DMS114 treated with DMSO at 0.1 percent for 48 hours (cell line): ENCODE measurements at regions not wholly inside any gene's neighbourhood (a gene's known extent, or its start where the extent isn't known, plus 50 kb on each side); places are given as distances from the start of the nearest gene placed in this dataset.

Source experiments
- DNase-seq: peaks from one replicate; lab custom pipeline; 2025; ENCODE audit not compliant: unreplicated experiment; lab: John Stamatoyannopoulos, UW

DNA sequence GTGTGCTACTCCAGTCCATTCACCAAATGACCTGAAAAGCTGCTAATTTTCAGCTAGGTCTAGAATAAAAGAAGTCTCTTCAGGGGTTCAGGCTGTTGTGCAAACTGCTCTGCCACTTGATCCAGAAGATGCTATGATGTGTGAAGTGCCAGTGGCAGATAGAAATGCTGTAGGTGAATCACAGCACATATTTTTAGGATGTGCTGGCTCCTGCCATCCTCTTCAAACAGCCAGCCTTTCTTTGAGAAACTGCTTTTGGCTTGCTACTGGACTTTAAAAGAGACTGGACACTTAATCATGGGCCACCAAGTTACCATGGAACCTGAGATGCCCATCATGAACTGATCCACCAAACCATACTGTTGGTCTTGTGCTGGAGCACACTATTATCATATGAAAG, 322.1 kb downstream of the EN1 start:
- no peak for DNase-seq

DNA sequence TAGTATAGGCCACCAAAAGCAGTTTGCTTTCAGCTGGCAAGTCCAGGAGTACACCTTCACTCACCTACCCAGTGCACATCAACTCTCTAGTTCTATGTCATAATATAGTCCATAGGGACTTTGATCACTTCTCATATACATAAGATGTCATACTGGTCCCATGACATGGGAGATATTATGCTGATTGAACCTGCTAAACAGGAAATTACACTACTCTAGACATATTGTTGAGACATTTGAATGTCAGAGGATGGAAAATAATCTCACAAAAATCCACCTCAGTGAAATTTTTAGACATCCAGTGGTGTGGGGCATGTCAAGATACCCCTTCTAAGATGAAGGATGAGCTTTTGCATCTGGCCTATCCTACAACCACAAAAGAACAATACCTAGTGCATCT, 322.5 kb downstream of the EN1 start:
- DNase-seq, result no peak

DNA sequence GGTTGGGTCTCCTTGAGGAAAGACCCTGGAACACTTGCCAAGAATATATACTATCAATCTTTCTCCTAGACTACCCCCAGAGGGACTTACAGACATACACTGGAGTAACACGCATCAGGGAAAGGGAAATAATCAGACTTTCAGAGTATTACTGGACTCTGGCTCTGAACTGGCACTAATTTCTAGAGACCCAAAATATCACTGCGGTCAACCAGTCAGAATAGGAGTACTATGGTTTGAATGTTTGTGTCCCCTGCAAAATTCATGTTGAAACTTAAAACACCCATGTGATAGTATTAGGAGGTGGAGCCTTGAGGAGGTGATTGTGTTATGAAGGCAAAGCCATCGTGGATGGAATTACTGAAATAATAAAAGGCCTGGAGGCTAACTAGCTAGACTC, 323.7 kb downstream of the EN1 start:
- no peak for DNase-seq

DNA sequence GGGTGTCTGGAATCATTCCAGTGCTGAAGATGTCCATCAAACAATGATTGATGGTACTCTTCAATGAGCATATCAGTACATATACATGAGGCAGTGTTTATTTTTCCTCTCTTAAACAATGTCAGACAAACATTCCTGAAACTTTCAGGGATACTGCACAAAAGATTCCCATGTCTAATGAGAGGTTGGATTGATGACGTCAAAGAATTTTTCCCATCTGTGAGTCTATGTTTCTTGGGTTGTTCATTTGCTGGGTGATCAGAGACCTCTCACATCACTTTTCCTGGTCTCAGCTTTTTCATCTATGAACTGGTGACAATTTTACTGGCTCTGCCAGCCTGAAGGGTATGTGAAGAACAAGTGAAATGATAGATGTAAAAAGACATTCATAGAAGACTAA, 325.5 kb downstream of the EN1 start:
- DNase-seq, result no peak

DNA sequence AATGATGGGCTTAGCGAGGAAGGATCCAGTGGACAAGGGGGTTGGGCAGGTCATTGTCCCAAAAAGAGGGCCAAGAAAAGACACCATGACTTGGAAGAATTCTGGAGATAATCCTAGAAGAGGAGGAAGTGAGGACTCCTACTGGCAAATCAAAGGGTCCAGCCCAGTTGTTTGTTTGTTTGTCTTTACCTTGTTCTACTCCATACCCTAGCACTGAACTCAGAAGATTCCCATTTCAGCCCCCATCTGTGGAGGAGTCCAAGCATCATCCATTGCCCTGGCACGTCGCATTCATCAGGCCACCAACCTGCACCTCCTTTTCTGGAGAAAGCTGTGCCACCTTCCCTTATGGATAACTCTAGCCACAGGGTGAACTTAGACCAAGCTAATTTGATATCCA, 326.2 kb downstream of the EN1 start:
- no peak for DNase-seq

DNA sequence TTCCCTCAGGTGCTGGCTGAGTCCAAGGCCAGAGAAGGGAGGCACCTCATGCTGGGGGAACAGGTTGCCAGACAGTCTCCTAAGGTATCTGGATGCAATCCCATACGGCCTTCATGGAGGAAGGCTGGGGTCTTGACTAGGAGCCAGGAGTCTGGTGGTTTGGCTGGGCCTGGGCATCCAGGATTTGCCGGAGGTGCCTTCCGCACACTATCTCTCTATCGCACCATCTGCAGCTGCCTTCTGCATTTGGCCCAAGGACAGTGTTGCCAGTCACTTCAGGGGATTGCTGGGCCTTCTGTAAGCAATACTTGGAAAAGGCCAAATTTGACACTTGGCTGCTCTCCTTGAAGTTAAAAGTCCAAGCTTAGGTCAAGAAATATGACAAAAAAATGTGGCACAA, 327.2 kb downstream of the EN1 start:
- no peak for DNase-seq

DNA sequence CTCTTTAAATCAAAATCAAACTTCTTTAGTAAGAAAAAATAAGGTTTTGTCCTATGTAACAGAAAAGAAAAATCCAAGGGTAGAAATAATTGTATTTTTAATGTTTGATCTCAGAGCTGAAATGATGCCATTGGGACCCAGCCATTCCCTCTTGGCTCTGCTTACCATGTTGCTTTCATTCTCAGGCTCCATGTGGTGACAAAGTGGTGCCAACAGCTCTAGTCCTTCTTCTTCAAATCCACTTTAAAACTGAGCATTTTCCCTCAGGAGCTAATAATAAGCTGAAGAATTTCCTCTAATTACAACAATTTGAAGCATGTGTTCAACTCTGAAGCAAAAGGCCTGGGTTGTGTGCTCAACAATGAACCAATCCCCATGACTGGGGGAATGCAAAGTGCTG, 327.9 kb downstream of the EN1 start:
- no peak for DNase-seq

DNA sequence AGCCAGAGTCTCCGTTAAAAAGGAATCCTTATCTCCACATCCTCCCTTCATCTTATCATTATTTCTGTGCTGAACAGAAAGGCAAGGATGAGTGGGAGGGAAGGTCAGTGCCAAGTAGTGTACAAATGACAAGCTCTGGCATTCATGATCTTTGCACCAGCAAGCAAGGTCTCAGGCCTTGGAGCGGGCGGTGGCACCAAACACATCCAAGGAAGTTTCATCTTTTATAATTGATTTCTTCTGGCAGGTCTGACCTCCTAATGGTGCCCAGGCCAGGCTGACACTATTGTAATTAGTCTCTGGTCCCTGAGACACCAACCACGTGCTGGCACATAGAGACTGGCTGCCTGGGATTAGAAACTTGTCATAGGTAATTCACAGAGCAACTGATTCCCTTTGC, 336.6 kb downstream of the EN1 start:
- DNase-seq, result no peak

DNA sequence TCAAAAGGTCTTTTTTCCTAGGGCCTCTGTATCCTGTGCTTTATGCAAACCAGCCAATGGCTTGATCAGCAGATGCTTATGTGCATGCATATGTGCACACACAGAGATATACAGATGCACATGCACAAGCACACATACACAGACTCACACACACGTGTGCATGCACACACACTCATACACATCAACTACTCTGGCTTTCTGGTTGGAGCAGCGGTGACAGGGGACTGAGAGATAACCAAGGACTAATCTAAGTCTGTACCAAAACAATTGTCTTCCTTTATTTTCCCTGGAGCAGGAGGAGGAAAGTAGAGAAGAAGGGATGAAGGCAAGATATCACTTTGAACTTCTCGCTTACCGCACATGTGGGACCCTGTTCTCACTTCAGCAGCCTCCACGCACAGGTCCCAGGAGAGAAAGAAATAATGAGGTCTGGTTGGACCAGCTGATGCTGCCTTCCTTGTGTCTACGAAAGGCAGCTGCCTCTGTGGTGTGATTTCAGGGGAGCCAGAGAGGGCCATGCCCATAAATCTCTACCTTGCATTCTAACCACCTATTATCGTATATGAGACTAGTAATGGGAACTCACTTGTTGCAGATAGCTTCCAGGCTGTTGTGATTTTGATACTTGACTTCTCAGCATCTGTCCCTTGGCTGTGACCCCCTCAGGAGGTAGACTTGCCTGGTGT, 338.0 kb downstream of the EN1 start:
- no peak for DNase-seq

DNA sequence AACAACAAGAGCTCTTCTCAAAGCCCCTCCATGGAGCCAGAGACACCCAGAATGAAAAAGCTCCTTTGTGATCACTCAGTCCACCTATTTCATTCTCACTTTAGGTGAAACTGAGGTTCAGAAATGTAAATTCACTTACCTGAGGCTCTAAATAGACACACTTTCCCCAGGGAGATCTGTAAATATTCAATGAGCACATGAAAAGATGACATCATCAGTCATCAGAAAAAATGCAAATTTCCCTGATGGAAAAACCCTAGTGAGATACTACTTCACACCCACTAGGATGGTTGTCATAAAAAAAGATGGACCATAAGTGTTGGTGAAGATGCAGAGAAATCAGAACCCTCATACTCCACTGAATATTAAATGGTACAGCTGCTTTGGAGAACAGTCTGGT, 339.2 kb downstream of the EN1 start:
- DNase-seq, result no peak

DNA sequence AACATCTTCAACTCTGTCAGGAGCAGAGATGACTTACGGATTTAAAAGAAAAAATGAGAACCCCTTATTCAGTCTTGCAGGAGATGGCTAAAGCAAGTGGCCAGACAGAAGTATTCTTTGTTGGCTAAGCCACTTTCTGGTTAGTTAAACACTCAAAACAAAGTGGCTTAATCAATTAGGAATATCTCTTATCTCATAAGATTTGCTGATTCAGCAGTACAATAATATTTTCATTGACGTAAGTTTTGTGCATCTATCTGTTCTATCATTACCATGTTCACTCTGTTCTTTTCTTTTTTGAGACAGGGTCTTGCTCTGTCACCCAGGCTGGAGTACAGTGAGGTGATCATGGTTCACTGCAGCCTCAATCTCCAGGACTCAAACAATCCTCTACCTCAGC, 342.0 kb downstream of the EN1 start:
- DNase-seq, result no peak

DNA sequence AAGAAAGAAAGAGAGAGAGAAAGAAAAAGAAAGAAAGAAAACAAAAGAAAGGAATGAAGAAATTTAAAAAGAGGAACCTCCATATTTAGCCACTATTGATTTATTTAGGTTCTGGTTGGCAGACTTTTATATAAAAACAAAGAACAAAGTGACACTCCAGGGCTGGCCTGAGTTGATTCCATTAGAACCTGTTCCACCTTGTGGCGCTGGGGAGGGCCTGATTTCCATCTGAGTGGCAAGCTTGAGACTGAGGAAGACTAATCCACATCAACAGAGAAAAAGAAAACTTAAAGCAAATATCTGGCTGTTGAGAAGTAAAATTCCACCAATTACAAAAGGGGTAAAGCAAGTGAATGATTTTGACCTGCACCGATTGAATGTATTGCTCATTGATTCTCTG, 345.3 kb downstream of the EN1 start:
- no peak for DNase-seq

DNA sequence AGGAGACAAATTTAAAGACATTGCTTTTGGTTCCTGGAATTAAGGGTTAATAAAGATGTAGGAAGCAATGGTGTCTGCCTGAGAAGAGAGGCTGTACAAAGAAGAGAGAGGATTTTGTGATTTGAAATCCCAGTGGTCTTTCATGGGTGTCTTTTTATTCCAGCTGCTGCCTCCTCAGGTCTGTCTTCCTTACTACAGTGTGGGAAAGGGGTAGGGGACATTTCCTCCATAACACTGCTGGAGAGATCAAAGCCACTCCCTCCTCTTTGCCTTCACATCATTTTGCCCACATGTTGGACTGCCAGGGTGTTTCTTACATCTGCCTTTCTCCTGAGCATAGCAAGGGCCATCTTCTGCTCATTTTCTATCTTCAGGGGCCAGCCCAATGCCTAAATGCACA, 348.5 kb downstream of the EN1 start:
- no peak for DNase-seq

DNA sequence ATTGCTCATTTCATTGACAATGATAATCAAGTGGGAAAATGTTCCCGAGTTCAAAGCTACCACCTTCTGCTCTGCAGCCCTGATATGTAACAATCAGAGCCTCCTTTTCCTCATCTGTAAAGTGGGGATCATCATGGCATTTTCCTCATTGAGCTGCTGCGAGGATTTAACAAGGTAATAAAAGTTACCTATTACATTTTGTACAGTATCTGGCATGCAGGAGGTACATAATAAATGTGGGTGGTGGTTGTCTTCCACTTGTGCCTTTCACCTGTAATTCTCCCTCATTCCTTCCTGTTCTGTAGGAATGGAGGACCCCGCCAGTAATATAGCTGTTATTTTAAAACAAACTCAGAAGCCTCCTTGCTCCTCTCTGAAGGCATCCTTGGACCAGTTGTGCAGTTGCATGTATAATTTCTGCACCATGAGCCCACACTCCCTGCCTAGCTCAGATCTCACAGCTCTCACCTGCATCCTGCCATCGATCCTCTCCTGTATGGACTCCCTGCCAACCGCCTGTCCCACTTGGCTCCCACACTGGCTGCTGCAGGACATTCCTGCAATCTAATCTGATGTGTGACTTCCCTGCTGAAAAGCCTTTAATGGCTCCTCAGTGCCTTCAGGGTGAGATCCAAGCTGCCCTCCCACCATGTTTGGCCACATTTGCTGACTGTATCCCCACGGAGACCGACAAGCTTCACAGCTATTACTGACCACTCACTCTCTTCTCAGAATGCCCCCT, 350.4 kb downstream of the EN1 start:
- DNase-seq, result no peak

DNA sequence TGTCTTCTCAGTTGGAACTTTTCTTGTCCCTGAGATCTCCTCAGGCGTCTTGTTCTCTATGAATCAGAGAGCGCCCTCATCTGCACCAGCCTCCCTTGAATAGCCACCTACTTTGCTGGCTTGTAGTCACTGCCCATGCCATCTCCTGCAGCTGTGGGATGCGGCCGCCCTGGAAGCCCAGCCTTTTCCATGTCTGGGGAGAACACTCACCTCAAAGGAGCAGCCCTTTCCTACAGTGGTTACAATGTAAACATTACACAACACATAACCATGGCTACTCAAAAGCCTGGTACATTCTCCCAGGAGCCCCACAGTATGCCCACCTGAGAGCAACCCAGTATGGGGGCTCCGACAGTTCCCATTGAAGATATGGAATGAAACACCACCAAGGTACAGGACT, 351.0 kb downstream of the EN1 start:
- no peak for DNase-seq

DNA sequence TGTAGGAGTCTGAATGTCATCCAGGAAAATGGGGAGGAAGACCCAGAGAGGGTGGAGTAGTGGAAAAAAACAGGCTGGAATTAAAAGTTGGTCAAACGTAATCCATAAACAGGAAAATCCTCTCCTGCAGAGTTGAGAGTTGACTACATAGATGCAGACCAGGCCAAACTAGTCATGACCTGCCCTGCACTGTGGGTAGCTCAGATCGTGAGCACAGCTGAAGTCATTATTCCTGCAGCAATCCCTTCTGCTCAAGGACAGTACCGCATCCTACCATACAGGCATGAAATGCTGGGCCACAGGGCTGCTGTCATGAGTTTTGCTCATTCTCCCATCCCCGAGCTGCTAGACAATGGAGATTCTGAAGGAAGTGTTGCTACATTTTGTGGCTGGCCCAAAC, 352.2 kb downstream of the EN1 start:
- DNase-seq, result no peak

DNA sequence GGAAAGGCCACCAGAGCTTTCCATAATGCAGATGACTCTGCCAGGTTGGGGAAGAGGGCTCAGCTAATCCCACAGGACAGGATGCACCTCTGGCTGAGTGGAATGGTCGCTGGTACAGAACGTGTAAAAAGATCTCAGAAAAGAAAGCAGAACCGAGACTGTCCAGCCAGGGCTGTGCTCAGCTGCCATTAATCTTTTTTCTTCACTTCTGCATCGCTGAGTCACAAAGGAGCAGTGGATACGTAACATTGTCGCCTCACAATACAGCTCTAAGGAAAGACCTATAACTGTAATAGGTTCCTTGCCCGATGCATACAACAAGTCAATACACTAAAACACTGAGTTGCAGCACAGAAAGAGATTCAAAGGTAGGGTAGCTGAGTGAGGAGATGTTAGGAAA, 354.2 kb downstream of the EN1 start:
- DNase-seq, result no peak

DNA sequence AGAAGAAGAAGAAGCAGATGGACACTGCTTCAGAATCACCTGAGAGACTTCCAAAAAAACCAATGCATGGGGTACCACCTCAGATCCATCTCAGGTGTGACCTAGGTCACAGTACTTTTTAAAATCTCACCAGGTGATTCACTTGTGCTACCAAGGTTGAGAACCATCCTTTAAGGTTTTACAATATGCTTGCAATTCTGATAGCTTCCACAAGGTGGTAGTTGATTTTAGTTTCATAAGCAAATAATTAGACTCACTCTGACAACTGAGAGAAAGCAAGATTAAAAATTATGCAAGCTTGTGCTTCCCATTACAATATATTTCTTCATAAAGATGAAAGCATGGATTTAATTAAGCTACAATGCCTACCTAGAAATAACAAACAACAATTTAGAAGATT, 355.1 kb downstream of the EN1 start:
- DNase-seq, result no peak

DNA sequence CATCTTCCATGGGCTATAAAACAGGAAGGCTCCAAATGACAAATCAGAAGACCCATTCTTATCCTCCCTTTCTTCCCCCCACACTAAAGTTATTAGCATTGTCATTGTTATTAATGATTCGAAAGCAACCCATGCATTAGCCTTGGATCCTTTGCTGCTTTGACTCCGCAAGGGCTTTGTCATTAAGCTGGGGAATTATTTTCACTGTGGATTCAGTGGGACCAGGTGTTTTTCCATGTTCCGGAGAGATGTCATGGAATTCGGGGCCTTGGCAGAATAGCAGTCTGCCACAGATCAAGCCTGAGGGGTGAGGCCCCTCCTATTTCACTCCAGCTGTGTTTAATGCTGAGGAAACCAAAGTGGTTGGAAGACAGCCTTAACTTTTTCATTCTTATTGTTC, 357.1 kb downstream of the EN1 start:
- DNase-seq, result no peak

DNA sequence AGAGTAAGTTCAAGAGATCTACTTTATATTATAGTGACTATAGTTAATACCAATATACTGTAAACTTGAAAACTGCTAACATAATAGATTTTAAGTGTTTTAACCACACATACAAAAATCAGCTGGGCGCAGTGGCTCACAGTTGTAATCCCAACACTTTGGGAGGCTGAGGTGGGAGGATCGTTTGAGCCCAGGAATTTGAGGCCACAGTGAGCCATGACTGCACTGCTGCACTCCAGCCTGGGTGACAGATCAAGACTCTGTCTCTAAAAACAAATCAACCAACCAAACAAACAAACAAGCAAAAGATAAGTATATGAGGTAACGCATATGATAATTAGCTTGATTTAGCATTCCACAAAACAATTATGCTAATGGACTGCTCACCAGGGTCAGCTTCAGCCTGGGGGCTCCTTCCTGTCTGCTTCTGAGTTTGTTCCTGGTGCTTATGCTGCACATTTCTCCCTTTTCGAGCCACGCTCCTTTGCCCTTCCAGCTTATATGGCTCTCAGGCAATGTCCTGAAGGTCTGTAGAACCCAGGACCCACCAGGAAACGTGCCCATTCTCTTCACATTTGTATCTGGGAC, 357.6 kb downstream of the EN1 start:
- DNase-seq, result no peak

DNA sequence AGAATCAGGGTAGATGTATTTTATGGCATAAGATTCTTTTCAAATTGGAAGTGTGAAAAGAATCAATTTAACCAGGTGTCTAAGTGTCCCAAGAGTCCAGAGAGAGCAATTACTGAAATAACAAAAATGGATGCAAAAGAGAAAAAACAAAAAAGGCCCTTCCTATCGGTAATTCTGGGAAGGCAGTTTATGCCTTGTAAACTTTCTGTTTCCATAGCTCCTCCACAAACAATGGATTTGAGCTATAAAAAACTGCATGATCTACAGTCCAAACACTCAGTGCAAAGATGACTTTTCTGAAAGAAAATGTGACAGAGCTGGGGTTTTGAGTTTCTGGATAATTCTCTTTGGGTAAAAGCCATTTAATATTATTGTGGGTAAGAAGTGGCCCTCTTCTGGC, 366.1 kb downstream of the EN1 start:
- DNase-seq, result no peak

DNA sequence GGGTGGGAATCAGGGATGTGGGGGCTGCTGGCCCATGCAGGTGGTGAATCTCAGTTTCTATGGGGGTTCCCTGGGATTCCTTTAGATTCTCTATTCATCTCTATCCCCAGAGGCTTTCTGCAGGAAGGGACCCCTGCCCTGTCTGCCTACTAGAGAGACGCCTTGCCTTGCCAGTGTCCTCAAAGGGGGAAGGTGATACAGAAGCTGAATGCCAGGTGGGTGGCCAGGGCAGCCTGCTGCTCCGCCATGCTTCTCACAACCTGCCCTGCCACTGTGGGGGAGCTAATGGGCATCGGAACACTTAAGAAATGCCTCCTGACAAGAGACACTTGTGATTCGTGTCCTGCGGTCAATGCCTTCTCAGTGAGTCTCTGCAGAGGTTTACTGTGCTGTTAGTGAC, 368.4 kb downstream of the EN1 start:
- no peak for DNase-seq
